Stomach (tissue), 4 donors: ENCODE measurements at regions not wholly inside any gene's neighbourhood (a gene's known extent, or its start where the extent isn't known, plus 50 kb on each side); places are given as distances from the start of the nearest gene placed in this dataset.

Experiments
- CTCF ChIP-seq, 7 experiments: fragments of 450-650 bp in 4 of 7; fragments of 200-600 bp in 3 of 7; sonication (generic) in 3 of 7; IDR thresholded peaks; one replicate each; pipeline ENCODE4 v1.5.1; 2016 to 2019; ENCODE audit warnings: antibody characterized with exemption in 7 of 7, control low read depth in 2 of 7, mild to moderate bottlenecking in 1 of 7
- EP300 ChIP-seq: sonication (generic); formaldehyde crosslinking; IDR thresholded peaks from one replicate; pipeline ENCODE4 v1.6.1; 2017; ENCODE audit warnings: antibody characterized with exemption
- POLR2A ChIP-seq, 4 donors: fragments of 450-650 bp; IDR thresholded peaks; one replicate each; pipeline ENCODE4 v1.6.1; 2016; ENCODE audit warnings: antibody characterized with exemption in 4 of 4, control low read depth in 2 of 4, mild to moderate bottlenecking in 1 of 4, moderate library complexity in 1 of 4
- POLR2AphosphoS5 ChIP-seq, 3 donors: sonication (generic); formaldehyde crosslinking; IDR thresholded peaks; one replicate each; pipeline ENCODE4 v1.6.1; 2016; ENCODE audit warnings: antibody characterized with exemption in 3 of 3

- no peak for TF ChIP-seq CTCF (IDR thresholded peaks at IDR 0.05)
- no peak for TF ChIP-seq POLR2AphosphoS5 (IDR thresholded peaks at IDR 0.05)
- no peak for TF ChIP-seq POLR2A (IDR thresholded peaks at IDR 0.05)
- no peak for TF ChIP-seq EP300
These were observed 596.5 kb downstream of the SUCLG1 start for GRCh38 chr2:83862600-83862999.
